GM12892 (cell line): ENCODE measurements at regions not wholly inside any gene's neighbourhood (a gene's known extent, or its start where the extent isn't known, plus 50 kb on each side); places are given as distances from the start of the nearest gene placed in this dataset.

ENCODE experiments used
- DNase-seq: peaks from one replicate; pipeline ENCODE4 v3.0.0; 2011; ENCODE audit not compliant: insufficient read length
- FAIRE-seq: peaks from 2 replicates; lab custom pipeline; 2011; peaks lifted over from hg19 to GRCh38; lab: Jason Lieb, UNC
- POLR2A ChIP-seq: IDR thresholded peaks from 2 replicates; pipeline ENCODE4 v1.6.1; 2011; ENCODE audit warnings: low read depth, low read length, control low read depth
- POLR2AphosphoS5 ChIP-seq: IDR thresholded peaks from 2 replicates; pipeline ENCODE4 v1.6.1; 2011; ENCODE audit warnings: low read depth, low read length, control low read depth
- TAF1 ChIP-seq: IDR thresholded peaks from 2 replicates; pipeline ENCODE4 v1.6.1; 2011; ENCODE audit warnings: low read depth, mild to moderate bottlenecking, control low read depth, low read length, borderline replicate concordance

GRCh38 chr11:71086687-71087258, 165.6 kb downstream of the SHANK2 start:
- DNase-seq (no peak), FAIRE-seq (no peak)
- TF ChIP-seq POLR2AphosphoS5 (no peak), POLR2A (no peak), TAF1 (no peak)

- no peak for TF ChIP-seq POLR2A
- no peak for TF ChIP-seq TAF1
- TF ChIP-seq POLR2AphosphoS5 = no peak
- FAIRE-seq (no peak), DNase-seq (no peak)
Measured at GRCh38 chr11:71084306-71085012, 167.9 kb downstream of the SHANK2 start.

- no peak for DNase-seq
- no peak for FAIRE-seq
- TF ChIP-seq TAF1 = no peak
- TF ChIP-seq POLR2AphosphoS5 = no peak
- TF ChIP-seq POLR2A = no peak
Measured at GRCh38 chr11:71083105-71083504, 169.3 kb downstream of the SHANK2 start.

GRCh38 chr11:71082454-71082853, 169.9 kb downstream of the SHANK2 start:
- no peak for DNase-seq
- TF ChIP-seq POLR2A (no peak), TAF1 (no peak), POLR2AphosphoS5 (no peak)
- FAIRE-seq = no peak

GRCh38 chr11:71081704-71082230, 170.6 kb downstream of the SHANK2 start:
- TF ChIP-seq POLR2A = no peak
- no peak for TF ChIP-seq TAF1
- TF ChIP-seq POLR2AphosphoS5 = no peak
- DNase-seq (no peak), FAIRE-seq (no peak)

DNA sequence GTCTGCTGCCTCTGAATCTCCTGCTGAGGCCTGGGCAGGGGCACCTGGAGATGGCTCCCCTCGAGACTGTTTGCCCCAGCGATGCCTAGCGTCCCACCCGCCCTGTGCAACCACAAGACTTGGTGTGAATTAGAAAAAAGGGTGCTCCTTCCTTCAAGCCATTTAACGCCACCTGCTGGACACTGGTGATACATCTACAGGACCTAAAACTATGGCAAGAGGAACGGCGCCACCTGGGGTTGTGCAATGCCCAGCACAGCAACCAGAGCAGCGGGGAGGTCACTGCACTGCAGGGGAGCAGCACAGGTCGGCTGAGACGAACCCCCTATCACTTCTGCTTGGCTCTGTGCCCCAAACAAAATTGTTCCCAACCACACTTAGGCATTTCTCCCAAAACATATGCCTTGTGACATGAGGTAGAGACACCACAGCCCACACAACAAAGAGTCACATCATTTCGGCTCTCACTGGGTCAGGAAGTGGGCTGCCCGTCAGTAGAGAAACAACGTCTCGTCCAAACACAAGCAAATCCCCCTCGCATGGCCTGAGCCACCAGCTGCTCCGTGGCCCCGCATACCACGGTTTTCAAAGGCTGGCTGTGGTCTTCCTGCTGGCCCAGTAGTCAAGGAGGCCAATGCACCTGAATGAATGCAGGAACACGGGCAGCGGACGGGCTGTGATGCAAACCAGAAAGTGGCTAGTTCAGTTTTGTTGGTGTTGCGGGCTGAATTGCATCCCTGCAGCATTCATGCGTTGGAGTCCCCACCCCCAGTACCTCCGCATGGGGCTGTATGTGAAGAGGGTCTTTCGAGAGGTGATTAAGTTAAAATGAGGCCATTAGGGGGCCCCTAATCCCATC, 171.9 kb downstream of the SHANK2 start:
- TF ChIP-seq POLR2AphosphoS5 (no peak), POLR2A (no peak), TAF1 (no peak)
- FAIRE-seq (no peak), DNase-seq (peak; percentile 47)

DNA sequence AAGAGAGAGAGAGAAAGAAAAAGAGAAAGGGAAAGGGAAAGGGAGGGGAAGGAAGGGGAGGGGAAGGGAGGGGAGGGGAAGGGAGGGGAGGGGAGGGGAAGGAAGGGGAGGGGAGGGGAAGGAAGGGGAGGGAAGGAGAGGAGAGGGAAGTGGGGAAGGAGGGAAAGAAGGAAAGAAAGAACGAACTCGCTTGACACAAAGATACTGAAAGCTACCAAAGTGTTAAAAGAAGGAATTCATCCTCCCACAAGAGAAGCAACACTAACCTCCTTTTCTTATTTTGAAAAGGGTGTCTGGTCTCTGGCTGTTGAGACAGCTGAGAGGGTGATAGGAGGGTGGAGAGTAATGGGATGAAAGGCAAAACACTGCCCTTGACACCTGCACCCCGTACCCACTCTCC, 172.6 kb downstream of the SHANK2 start:
- DNase-seq (no peak), FAIRE-seq (no peak)
- TF ChIP-seq POLR2AphosphoS5 = no peak
- TF ChIP-seq TAF1 = no peak
- no peak for TF ChIP-seq POLR2A

GRCh38 chr11:71078482-71078881, 173.9 kb downstream of the SHANK2 start:
- no peak for DNase-seq
- no peak for TF ChIP-seq POLR2A
- no peak for TF ChIP-seq TAF1
- TF ChIP-seq POLR2AphosphoS5 = no peak
- FAIRE-seq = no peak

DNA sequence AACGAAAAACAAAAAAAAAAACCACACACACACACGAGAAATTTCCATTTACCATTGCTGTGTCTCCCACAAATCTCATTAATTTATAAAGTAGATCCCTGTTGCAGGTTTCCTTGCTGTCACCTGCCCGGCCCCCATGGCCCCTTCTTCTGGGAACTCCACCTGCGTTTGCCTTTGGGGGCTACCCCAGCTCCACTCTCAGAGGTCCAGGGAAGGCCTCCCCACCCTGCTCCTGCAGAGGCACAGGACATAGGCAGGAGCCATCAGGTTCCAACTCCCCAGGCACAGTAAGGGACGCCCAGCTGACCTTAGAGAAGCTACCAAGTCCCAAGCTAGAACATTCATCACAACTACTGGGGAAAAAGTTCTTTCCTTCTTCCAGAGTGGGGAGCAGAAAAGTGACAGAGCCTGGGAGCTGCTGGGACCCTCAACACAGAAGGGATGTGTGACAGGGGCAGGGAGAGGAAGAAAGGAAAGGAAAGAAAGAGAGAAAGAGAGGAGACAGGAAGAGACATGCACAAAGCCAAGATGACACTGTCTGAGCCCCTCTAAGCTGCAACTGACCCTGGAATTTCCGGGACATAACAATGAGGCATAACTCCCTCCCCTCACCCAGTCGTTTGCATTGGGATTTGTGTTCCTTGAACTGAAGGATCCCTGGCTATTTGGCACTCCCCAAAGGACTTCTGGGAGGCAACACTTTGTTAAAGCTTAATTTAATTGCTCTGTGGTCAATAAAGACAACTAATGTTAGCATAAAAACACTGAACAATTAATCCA, 175.7 kb downstream of the SHANK2 start:
- TF ChIP-seq POLR2A (no peak), POLR2AphosphoS5 (no peak), TAF1 (no peak)
- DNase-seq (no peak), FAIRE-seq (no peak)

GRCh38 chr11:71075871-71076420, 176.4 kb downstream of the SHANK2 start:
- FAIRE-seq (no peak), DNase-seq (no peak)
- no peak for TF ChIP-seq POLR2A
- no peak for TF ChIP-seq TAF1
- TF ChIP-seq POLR2AphosphoS5 = no peak
